Fibroblast of skin of scalp (primary cell): ENCODE measurements at regions not wholly inside any gene's neighbourhood (a gene's known extent, or its start where the extent isn't known, plus 50 kb on each side); places are given as distances from the start of the nearest gene placed in this dataset.
"Not testable (repeated sequence)": the region's sequence is repeated elsewhere in the genome, so short reads cannot be mapped to it uniquely, and the experiment has no call there.

ENCODE experiments used
- DNase-seq: peaks from one replicate; pipeline ENCODE4 v3.0.0-alpha.2; 2013

- no peak for DNase-seq
These were observed 1347.6 kb downstream of the CDH11 start for GRCh38 chr16:63774302-63774701.

- no peak for DNase-seq
These were observed 1352.7 kb downstream of the CDH11 start for GRCh38 chr16:63769211-63769610.

- DNase-seq = not testable (repeated sequence)
These were observed 1361.6 kb downstream of the CDH11 start for GRCh38 chr16:63760246-63760645.

GRCh38 chr16:63752347-63752746 is 1369.5 kb downstream of the CDH11 start:
- DNase-seq = no peak

DNA sequence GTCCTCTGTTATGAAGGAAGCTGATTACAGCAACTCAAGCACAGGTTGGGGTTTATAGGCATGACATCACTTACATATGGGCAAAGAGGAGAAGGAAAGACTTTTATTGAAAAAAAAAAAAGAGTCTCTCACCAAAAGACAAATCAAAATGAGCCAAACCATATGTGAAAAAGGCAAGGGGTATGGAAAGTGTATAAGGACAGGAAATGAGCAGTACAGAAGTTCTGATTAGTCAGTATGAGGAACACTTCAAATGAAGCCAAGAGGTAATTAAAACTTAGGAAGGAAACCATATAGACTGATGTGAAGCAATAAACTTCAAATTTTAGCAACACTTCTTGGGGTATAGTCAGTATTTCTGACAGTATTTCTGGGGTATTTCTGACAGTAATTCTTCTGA is 1372.6 kb downstream of the CDH11 start:
- DNase-seq = peak; percentile 11

DNA sequence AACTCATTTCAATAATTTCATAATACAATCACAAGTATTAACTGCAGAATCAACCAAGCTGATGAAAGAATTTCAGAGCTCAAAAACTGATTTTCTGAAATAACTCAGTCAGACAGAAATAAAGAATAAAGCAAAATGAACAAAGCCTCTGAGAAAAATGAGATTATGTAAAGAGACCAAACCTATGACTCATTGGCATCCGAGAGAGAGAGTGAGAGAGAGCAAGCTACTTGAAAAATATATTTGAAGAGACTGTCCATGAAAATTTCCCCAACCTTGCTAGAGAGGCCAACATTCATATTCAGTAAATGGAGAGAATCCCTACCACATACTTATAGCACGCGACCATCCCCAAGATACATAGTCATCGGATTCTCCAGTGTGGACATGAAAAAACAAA is 1376.4 kb downstream of the CDH11 start:
- DNase-seq = peak; percentile 37

GRCh38 chr16:63744077-63744874 is 1377.6 kb downstream of the CDH11 start:
- no peak for DNase-seq

- no peak for DNase-seq
These were observed 1379.7 kb downstream of the CDH11 start for GRCh38 chr16:63742150-63742549.

DNA sequence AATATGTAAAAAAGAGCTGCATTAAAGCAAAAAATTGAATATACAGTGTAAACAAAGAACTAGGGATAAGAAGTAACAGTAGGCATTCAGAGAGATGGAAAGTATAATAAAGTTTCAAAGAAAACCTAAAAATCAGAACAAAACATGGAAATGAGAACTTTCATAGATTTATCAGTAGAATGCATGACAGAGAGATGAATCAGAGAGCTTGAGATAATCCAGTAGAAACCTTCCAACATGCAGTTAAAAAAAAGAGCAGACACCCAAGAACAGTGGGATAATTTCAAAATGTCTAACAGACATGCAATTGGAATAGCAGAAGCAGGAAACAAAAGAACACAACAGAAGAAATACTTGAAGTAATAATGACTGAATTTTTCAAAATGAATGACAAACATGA is 1384.2 kb downstream of the CDH11 start:
- peak; percentile 28 for DNase-seq

- DNase-seq = no peak
These were observed 1386.4 kb downstream of the CDH11 start for GRCh38 chr16:63735456-63735855.

DNA sequence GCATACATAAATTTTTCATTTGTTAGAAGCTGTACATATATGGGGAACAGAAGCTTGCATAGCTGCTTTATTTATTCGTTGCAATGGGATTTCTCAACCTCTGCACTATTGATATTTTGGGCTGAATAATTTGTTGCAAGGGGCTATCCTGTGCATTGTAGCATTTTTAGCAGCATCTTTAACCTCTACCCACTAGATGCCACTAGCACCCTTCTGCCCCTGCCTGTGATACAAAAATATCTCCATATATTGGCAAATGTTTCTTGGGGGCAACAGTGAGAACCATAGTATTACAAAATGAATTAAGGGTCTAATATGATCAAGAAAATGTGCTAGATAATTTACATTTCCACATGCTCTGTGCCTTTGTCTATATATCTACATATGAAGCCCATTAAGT is 1401.0 kb downstream of the CDH11 start:
- DNase-seq = peak; percentile 18

- no peak for DNase-seq
These were observed 1401.9 kb downstream of the CDH11 start for GRCh38 chr16:63719926-63720325.

- DNase-seq = no peak
These were observed 1404.1 kb downstream of the CDH11 start for GRCh38 chr16:63717806-63718205.

DNA sequence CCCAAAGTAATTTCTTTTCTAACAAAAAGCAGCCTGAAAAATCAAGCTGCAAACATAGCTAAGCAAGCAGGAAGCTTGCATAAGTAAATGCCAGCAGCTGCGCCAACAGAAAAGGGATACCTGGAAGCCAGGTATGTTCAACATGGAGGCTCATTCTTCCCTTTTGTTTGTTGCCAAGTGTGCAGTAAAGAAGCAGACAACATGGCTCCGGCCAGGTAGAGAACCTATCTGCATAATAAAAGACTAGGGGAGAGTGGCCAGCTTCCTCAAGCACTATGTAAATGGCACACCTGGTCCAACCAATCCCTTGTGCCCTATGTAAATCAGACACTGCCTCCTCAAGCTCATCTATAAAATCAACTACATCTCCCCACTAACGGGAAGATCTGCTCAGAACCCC is 1407.0 kb downstream of the CDH11 start:
- DNase-seq = no peak

DNA sequence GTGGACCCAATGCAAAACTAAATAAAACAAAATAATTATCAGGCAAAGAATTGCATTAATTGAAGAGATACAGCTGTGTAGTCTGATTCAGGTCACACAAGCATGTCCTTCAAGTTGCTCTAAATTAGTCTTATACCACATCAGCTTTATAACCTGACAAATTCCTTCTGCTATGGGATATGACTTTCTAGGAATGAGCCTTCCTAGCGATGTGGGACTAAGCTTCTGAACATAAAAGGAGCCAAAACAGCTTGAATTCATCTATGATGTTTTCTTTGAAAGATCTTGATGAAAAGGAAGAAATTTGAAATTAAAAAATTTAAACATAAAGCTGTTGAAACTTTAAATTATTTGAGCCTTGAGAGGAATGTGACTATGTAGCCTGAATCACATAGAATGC is 1409.1 kb downstream of the CDH11 start:
- DNase-seq = no peak

DNA sequence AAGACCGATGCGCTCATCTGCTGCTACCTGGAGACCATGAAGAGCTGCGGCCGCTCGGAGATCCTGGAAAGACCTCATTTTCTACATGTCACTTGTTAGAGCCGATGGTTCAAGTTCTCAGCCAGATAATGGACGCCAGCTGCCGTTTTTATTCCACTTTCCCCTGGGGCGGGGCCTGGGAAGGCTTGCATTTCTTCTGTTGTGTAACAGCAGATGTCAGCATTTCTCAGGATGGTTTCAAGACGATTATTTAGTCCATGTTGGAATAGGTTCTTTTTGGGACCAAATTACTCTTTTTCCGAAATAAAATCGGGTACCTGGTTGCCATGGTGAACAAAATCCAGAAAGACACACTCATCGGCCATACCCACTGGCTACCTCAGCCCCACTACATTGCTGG is 1418.3 kb downstream of the CDH11 start:
- no peak for DNase-seq

GRCh38 chr16:63702981-63703590 is 1418.8 kb downstream of the CDH11 start:
- DNase-seq = no peak

DNA sequence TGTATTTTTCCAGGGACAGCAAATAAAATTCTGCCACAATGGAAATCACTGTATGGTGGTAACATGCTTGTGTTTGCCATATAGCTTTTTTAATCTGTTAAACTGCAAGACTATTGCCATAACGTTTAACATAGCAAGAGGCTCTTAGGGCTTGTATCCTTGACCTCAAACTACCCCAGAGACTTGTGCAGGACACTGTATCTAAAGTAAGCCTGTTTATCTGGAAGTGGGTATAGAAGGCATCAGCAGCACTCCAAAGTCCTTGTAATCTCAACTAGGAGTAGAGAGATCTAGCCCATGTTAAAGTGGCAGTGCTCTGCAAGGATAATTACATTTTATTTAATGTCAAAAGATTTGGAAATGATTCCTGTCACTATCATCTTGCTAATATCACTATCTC is 1424.1 kb downstream of the CDH11 start:
- DNase-seq = no peak

DNA sequence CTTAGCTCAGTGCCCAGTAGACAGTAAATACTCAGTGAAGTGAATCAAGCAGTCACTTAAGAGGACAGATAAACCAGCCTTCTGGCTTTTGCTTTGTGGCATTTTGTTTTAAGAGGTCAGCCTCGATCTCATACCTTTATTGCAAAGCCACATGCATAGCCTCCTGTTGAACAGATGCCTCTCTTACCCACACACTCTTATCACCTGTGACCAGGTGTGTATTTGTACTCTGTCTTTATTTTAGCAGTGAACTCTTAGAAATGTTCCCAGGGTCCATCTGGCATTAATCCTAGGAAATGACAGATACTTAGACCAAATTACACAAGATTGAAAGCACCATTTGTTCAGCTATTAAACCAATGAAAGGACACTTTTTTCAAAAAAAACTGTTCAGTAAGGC is 1426.5 kb downstream of the CDH11 start:
- no peak for DNase-seq

DNA sequence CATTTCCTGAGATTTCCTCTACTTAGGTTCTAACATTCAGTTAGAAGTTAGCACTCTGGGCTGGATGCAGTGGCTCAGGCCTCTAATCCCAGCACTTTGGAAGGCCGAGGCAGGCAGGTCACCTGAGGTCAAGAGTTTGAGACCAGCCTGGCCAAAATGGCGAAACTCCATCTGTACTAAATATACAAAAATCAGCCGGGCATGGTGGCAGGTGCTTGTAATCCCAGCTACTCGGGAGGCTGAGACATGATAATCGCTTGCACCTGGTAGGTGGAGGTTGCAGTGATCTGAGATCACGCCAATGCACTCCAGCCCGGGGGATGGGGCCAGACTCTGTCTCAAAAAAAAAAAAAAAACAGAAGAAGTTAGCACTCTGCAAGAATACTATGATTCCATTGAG is 1430.9 kb downstream of the CDH11 start:
- no peak for DNase-seq

- no peak for DNase-seq
These were observed 1431.6 kb downstream of the CDH11 start for GRCh38 chr16:63690267-63690666.

- no peak for DNase-seq
These were observed 1432.8 kb downstream of the CDH11 start for GRCh38 chr16:63689068-63689467.

- DNase-seq = no peak
These were observed 1437.4 kb downstream of the CDH11 start for GRCh38 chr16:63684149-63685101.
